Activated CD4-positive, alpha-beta T cell treated with anti-CD3 and anti-CD28 coated beads, Interleukin-2, amount 50 U/mL, for 1 hour (primary cell): ENCODE measurements at regions not wholly inside any gene's neighbourhood (a gene's known extent, or its start where the extent isn't known, plus 50 kb on each side); places are given as distances from the start of the nearest gene placed in this dataset.

Source experiments
- DNase-seq: peaks from one replicate; pipeline ENCODE4 v3.0.0-alpha.2; 2020

DNA sequence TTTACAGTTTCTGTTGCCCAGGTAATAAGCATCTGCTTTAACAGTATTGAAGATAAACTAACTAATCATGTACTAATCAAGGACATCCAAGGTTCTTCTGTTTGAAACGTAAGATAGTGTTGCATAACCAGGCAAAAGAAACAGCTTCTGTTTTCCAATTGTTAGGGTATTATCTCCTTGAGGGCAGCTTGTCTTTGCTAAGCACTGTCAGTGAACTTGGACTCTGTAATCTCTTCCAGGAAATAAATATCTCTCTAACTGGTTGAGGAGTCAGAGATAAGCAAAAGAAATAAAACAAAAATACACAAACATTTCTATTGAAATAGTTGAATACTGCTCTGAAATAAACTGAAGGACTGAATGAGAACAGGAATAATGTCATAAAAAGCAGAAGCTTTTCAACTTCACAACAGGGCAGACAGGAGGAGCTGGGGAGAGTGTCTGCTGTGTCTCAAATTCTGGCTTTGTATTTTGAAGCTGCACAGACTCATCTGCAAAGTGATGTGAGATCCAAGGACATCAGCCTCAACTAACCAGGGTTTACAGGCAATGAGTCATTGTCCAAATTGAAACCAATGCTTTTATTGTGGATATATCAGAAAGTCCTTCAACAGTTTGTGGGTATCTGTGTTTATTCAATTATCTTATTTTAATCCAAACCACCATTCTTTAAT is 1253.0 kb upstream of the PCDH7 start:
- DNase-seq = no peak
